ENCODE measurements at regions not wholly inside any gene's neighbourhood (a gene's known extent, or its start where the extent isn't known, plus 50 kb on each side); places are given as distances from the start of the nearest gene placed in this dataset.

- intact Hi-C loops (cut with DNase I), result no loop called here
- DNase-seq (ENCODE audit: low spot score), result no peak
These were observed 330.1 kb downstream of the MAP2K6 start for GRCh38 chr17:69744512-69745070.

- intact Hi-C loops (cut with DNase I), result no loop called here
- no peak for DNase-seq (ENCODE audit: low spot score)
These were observed 325.1 kb upstream of the KCNJ16 start for GRCh38 chr17:69749911-69750310.

DNA sequence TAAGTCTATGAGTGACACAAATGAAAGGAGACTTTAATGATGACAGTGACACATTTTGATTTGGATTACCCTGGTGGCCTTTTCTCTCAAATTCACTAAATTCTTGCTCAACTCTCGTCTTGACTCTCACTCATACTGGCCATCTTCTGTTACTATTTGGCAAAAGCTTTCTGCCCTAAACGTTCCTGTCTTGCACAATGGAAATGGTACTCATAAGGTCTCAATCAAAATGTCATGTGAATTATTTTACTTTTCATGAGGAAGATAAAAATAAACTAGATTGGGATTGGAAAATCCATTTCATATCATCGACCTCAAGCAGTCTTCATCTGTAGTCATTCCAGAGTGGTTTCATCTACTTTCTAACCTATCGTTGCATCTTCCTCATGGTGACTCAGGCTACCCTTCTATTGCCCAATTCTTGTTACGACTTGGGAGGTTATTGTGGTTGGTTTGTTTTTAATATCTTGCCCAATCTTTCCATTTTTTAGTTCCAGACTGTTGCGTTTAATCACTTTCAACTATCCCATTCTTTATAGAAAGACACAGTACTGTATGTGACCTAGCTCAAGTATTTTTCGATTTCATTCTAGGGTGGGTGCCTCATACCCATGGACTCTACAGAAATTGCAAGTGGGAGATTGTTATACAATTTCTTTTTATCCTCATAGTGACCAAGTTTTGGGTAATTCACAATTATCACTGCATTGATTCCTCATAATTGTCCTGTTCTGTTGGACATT is 317.2 kb upstream of the KCNJ16 start:
- intact Hi-C loops (cut with DNase I), result no loop called here
- DNase-seq (ENCODE audit: low spot score), result no peak

- no peak for DNase-seq (ENCODE audit: low spot score)
- intact Hi-C loops (cut with DNase I), result no loop called here
These were observed 314.5 kb upstream of the KCNJ16 start for GRCh38 chr17:69760562-69760961.

GRCh38 chr17:69761011-69761410 is 314.0 kb upstream of the KCNJ16 start:
- intact Hi-C loops (cut with DNase I), result no loop called here
- no peak for DNase-seq (ENCODE audit: low spot score)

DNA sequence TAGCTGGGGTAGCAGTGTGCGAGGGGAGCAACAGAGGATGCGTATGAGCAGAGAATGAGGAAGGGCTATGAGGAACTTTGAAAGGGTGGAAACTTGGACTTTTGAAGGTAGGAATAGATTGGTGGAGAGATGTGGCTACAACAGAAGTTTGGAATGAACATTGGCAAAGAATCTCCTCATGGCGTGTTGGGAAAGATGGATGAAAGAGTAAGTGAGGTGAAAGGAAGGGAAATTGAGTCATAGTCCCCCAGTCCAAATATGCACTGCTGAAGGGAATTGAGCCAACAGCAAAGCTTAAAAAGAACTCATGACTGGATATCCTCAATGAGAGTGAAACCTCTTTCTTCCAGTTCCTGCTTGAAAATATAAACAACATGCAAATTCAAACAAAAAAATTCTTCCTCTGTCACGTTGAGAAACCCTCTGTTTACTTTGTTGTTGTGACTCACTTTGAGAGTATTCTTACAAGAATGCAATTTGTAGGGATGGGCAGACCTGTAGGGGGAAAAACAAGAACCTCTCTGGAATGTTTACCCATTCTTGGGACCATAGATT is 313.2 kb upstream of the KCNJ16 start:
- intact Hi-C loops (cut with DNase I), result no loop called here
- no peak for DNase-seq (ENCODE audit: low spot score)

GRCh38 chr17:69762359-69762758 is 312.7 kb upstream of the KCNJ16 start:
- intact Hi-C loops (cut with DNase I), result no loop called here
- DNase-seq (ENCODE audit: low spot score), result no peak

DNA sequence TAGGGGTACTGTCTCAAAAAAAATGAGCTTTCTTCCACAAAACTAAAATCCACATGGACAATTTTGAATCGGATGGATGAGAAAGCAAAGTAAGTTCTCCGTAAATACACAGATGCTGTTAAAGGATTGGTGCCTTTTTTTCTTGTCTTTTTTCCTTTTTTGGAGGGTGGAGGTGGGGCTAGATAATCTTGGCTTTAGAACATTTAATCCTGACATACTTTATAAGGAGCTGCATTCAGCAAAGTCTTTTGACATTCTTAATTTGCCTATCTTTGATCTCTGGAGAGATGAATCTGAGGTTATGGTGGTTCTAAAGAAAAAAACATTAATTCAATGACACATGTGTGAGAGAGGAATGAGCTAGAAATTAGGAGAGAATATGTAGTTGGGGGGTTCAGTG is 312.3 kb upstream of the KCNJ16 start:
- intact Hi-C loops (cut with DNase I), result no loop called here

GRCh38 chr17:69763503-69763902 is 311.5 kb upstream of the KCNJ16 start:
- no peak for DNase-seq (ENCODE audit: low spot score)
- intact Hi-C loops (cut with DNase I), result no loop called here

More for the DNA sequence above, 312.3 kb upstream of the KCNJ16 start:
- no peak for DNase-seq (ENCODE audit: low spot score)

DNA sequence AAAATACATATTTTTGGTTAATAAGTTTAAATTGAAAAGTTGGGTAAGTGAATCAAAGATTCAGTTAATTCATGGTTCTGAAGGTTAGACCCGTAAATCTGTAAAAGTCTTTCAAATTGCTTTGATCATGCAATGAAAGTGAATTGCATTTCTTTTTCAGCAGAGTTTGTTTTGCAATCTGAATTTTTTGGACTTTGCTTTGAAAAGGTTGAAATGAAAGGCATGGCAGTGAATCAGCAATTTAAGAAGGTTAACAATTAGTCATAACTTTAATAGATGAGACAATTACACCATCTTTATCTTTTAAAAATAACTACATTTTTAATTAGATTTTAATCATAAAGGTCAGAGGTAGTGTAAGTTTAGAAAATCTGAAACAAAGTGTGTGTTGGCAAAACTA is 310.9 kb upstream of the KCNJ16 start:
- no peak for DNase-seq (ENCODE audit: low spot score)
- intact Hi-C loops (cut with DNase I), result no loop called here

GRCh38 chr17:69769050-69769449 is 306.0 kb upstream of the KCNJ16 start:
- no peak for DNase-seq (ENCODE audit: low spot score)
- intact Hi-C loops (cut with DNase I), result no loop called here

GRCh38 chr17:69773081-69773480 is 301.9 kb upstream of the KCNJ16 start:
- no peak for DNase-seq (ENCODE audit: low spot score)
- intact Hi-C loops (cut with DNase I), result no loop called here

DNA sequence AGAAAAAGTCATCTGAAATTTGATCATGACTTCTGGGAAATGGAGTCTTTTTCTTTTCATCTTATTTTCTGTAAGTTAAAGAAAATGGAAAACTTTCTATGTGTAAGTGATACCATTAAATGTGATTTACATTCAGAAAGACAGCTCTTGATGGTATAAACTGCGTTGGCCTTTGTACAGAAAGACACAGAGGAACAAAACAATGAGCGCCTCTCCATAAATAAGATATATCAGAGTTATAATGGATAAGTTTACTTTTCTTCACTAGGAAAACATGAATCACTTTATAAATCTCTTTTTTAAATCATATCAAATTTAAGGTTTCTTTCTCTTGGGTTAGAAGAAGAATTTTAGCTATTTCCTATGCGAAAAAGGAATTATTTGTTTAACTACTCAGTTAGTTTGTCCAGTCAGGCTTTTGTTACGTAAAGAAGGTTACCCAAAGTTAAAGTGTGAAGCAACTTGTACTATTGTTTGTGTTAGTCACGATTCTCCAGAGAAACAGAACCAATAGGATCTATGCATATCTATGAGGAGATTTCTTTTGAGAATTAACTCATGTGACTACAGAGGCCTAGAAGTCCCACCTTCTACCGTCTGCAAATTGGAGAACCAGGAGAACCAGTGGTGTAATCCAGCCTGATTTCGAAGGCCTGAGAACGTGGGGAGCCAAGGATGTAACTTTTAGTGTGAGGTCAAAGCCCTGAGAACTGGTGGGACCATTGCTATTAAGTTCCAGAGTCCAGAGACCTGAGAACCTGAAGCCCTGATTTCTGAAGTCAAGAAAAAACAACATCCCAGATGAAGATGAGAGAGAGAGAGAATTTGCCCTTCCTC is 295.4 kb upstream of the KCNJ16 start:
- intact Hi-C loops (cut with DNase I), result loop anchor here in 1 of 2 donors (2.0 kb wide), 1 partner anchor 59 kb away; no protein-coding TSS in a partner anchor
- DNase-seq (ENCODE audit: low spot score), result no peak

- DNase-seq (ENCODE audit: low spot score), result no peak
- intact Hi-C loops (cut with DNase I), result no loop called here
These were observed 291.2 kb upstream of the KCNJ16 start for GRCh38 chr17:69783865-69784264.

DNA sequence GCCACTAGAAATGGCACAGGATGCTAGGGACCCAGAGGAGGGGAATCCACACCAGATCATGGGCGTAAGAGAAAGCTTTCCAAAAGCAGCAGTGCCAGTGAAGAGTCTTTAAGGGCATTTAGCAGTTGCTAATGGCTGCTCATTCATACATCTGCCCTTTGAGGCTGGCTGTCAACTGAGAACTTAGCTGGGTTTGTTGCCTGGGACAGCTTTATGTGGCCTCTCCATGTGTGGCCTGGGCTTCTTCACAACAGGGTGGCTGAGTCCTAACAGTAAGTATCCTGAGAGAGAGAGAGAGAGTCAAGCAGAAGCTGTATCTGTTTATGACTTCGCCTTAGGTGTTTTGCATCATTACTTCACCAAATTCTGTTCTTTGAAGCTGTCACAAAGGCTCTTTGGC is 286.1 kb upstream of the KCNJ16 start:
- no peak for DNase-seq (ENCODE audit: low spot score)
- intact Hi-C loops (cut with DNase I), result no loop called here

DNA sequence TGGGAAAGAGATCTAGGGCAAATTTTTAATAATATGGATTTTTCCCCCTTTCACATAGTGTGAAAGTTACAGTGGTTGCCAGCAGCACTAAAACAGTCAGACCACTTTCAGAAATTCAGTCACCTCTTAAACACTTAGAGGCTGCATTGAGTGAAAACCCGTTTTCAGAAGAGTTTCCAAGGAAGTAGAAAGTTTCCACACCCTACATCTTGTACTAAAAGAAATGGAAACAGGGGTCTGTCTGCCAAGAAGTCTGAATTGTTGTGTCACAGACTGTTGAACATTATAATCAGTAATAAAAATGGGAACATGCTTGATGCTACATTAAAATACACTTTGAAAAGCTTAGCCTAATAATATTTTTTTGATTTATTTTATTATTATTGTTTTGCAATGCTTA is 278.9 kb upstream of the KCNJ16 start:
- intact Hi-C loops (cut with DNase I), result no loop called here
- DNase-seq (ENCODE audit: low spot score), result no peak

DNA sequence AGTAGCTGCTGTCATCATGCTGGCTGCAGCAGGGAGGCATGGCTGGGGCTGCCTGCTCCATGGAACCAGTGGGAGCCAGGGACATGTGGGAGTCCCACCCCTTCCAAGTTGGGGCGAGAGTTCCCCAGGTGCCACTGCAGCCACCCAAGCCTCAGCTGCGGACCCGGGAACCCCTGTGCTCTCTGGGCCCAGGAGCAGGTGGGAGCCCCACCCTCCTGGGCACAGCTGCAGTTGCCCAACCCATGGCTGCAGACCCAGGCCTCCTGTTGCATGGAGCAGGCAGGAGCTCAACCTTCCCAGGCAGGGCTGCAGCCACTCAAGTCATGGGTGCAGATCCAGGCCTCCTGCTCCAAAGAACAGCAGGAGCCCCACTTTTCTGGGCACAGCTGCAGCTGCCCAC is 274.2 kb upstream of the KCNJ16 start:
- intact Hi-C loops (cut with DNase I), result no loop called here
- no peak for DNase-seq (ENCODE audit: low spot score)

- DNase-seq (ENCODE audit: low spot score), result no peak
- intact Hi-C loops (cut with DNase I), result no loop called here
These were observed 273.7 kb upstream of the KCNJ16 start for GRCh38 chr17:69801368-69801767.

GRCh38 chr17:69802045-69802740 is 272.8 kb upstream of the KCNJ16 start:
- intact Hi-C loops (cut with DNase I), result no loop called here

GRCh38 chr17:69809331-69809730 is 265.7 kb upstream of the KCNJ16 start:
- DNase-seq (ENCODE audit: low spot score), result no peak
- intact Hi-C loops (cut with DNase I), result no loop called here

More at GRCh38 chr17:69802045-69802740, 272.8 kb upstream of the KCNJ16 start:
- DNase-seq (ENCODE audit: low spot score), result no peak

Data from posterior vena cava (tissue), 2 donors.